ENCODE measurements at regions not wholly inside any gene's neighbourhood (a gene's known extent, or its start where the extent isn't known, plus 50 kb on each side); places are given as distances from the start of the nearest gene placed in this dataset.

GRCh38 chr3:115324056-115324455, 177.0 kb upstream of the ZBTB20 start:
- WGBS, 2 experiments (ENCODE audit: insufficient coverage in 2 of 2) = no CpG with 5 or more reads among the region's 1 CpG
- Histone ChIP-seq H3K27ac (ENCODE audit: low read depth, low read length, severe bottlenecking) (no peak overlapping the region), H3K4me1 (ENCODE audit: control insufficient read depth, insufficient read depth, low read length, poor library complexity, severe bottlenecking) (peaks cover 17% of the 10 kb centered on the region), H3K9me3 (ENCODE audit: control insufficient read depth, low read length) (no peaks in the 10 kb centered on the region), H3K4me3 (ENCODE audit: extremely low read depth, insufficient read depth, low read length, poor library complexity, severe bottlenecking) (no peak overlapping the region), H3K36me3 (ENCODE audit: control insufficient read depth, insufficient read depth, low read length) (no peaks in the 10 kb centered on the region)

- no peak overlapping the region for H3K4me3 ChIP-seq (ENCODE audit: extremely low read depth, insufficient read depth, low read length, poor library complexity, severe bottlenecking)
- 10 to 44% methylated on average over 2 of the region's 2 CpGs for WGBS, 2 experiments (ENCODE audit: insufficient coverage in 2 of 2)
- no peaks in the 10 kb centered on the region for H3K9me3 ChIP-seq (ENCODE audit: control insufficient read depth, low read length)
- H3K4me1 ChIP-seq (ENCODE audit: control insufficient read depth, insufficient read depth, low read length, poor library complexity, severe bottlenecking) = peaks cover 24% of the 10 kb centered on the region
- no peaks in the 10 kb centered on the region for H3K36me3 ChIP-seq (ENCODE audit: control insufficient read depth, insufficient read depth, low read length)
- no peak overlapping the region for H3K27ac ChIP-seq (ENCODE audit: low read depth, low read length, severe bottlenecking)
Measured at GRCh38 chr3:115325539-115325938, 178.5 kb upstream of the ZBTB20 start.

- Histone ChIP-seq H3K4me3 (ENCODE audit: extremely low read depth, insufficient read depth, low read length, poor library complexity, severe bottlenecking) (no peak overlapping the region), H3K27ac (ENCODE audit: low read depth, low read length, severe bottlenecking) (no peak overlapping the region), H3K4me1 (ENCODE audit: control insufficient read depth, insufficient read depth, low read length, poor library complexity, severe bottlenecking) (peaks cover 10% of the 10 kb centered on the region), H3K36me3 (ENCODE audit: control insufficient read depth, insufficient read depth, low read length) (no peaks in the 10 kb centered on the region), H3K9me3 (ENCODE audit: control insufficient read depth, low read length) (no peaks in the 10 kb centered on the region)
Measured at GRCh38 chr3:115330430-115330829, 183.3 kb upstream of the ZBTB20 start.

DNA sequence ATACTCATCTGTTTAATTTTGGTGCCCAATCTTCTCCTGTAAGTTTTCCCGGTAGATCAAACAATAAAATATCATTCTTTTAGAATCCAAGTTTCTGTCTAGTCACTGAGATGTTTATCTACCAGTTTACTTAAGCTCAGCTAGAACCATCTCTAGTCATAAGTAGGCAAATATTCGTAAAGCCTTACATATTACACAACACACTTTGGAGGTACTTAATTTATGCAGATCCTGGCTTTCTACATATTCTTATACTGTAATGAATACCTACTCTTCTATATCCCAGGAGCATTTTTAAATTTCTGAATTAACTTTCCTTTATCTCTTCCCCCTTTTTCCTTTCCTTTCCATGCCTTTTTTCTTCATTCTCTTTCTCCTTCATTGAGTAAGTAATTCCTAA, 185.9 kb upstream of the ZBTB20 start:
- Histone ChIP-seq H3K4me3 (ENCODE audit: extremely low read depth, insufficient read depth, low read length, poor library complexity, severe bottlenecking) (no peak overlapping the region), H3K36me3 (ENCODE audit: control insufficient read depth, insufficient read depth, low read length) (no peaks in the 10 kb centered on the region), H3K9me3 (ENCODE audit: control insufficient read depth, low read length) (no peaks in the 10 kb centered on the region), H3K4me1 (ENCODE audit: control insufficient read depth, insufficient read depth, low read length, poor library complexity, severe bottlenecking) (peaks cover 10% of the 10 kb centered on the region), H3K27ac (ENCODE audit: low read depth, low read length, severe bottlenecking) (no peak overlapping the region)
- WGBS, 2 experiments (ENCODE audit: insufficient coverage in 2 of 2) = 94 to 100% methylated on average over 1 to 2 of the region's 2 CpGs

- H3K4me1 ChIP-seq (ENCODE audit: control insufficient read depth, insufficient read depth, low read length, poor library complexity, severe bottlenecking) = peaks cover 5% of the 10 kb centered on the region
- H3K9me3 ChIP-seq (ENCODE audit: control insufficient read depth, low read length) = no peaks in the 10 kb centered on the region
- no peak overlapping the region for H3K27ac ChIP-seq (ENCODE audit: low read depth, low read length, severe bottlenecking)
- no peak overlapping the region for H3K4me3 ChIP-seq (ENCODE audit: extremely low read depth, insufficient read depth, low read length, poor library complexity, severe bottlenecking)
- 81% methylated on average over 3 of the region's 4 CpGs for WGBS, 2 experiments (ENCODE audit: insufficient coverage in 2 of 2)
- H3K36me3 ChIP-seq (ENCODE audit: control insufficient read depth, insufficient read depth, low read length) = no peaks in the 10 kb centered on the region
Measured at GRCh38 chr3:115336836-115337235, 189.7 kb upstream of the ZBTB20 start.

GRCh38 chr3:115340586-115340985, 193.5 kb upstream of the ZBTB20 start:
- H3K4me3 ChIP-seq (ENCODE audit: extremely low read depth, insufficient read depth, low read length, poor library complexity, severe bottlenecking) = no peak overlapping the region
- H3K4me1 ChIP-seq (ENCODE audit: control insufficient read depth, insufficient read depth, low read length, poor library complexity, severe bottlenecking) = peaks cover 5% of the 10 kb centered on the region
- H3K36me3 ChIP-seq (ENCODE audit: control insufficient read depth, insufficient read depth, low read length) = no peaks in the 10 kb centered on the region
- H3K9me3 ChIP-seq (ENCODE audit: control insufficient read depth, low read length) = no peaks in the 10 kb centered on the region
- 88 to 100% methylated on average over 1 of the region's 4 CpGs for WGBS, 2 experiments (ENCODE audit: insufficient coverage in 2 of 2)
- H3K27ac ChIP-seq (ENCODE audit: low read depth, low read length, severe bottlenecking) = no peak overlapping the region

DNA sequence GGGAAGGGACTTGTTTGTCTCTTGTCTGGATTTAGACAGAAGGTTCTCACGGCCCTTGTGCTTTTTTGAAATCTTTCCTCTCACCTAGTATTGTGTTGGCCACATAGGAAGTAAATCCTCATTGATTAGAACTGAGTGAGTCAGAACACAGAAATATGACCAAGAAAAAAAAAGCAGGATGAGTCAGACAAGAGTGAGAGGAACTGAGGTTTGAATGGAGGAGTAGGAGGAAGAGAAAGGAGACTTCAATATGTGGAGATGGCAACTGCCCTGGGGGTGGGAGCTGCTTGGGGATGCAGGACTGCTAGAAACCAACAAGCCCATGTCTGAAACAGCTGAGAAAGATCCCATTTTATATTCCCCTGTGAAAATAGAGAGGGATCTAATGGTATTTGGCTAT, 194.1 kb upstream of the ZBTB20 start:
- Histone ChIP-seq H3K27ac (ENCODE audit: low read depth, low read length, severe bottlenecking) (no peak overlapping the region), H3K4me1 (ENCODE audit: control insufficient read depth, insufficient read depth, low read length, poor library complexity, severe bottlenecking) (peaks cover 5% of the 10 kb centered on the region), H3K36me3 (ENCODE audit: control insufficient read depth, insufficient read depth, low read length) (no peaks in the 10 kb centered on the region), H3K9me3 (ENCODE audit: control insufficient read depth, low read length) (no peaks in the 10 kb centered on the region), H3K4me3 (ENCODE audit: extremely low read depth, insufficient read depth, low read length, poor library complexity, severe bottlenecking) (no peak overlapping the region)
- WGBS, 2 experiments (ENCODE audit: insufficient coverage in 2 of 2) = no CpG with 5 or more reads among the region's 1 CpG

- H3K4me1 ChIP-seq (ENCODE audit: control insufficient read depth, insufficient read depth, low read length, poor library complexity, severe bottlenecking) = peaks cover 6% of the 10 kb centered on the region
- peak overlapping the region; percentile 43 for H3K27ac ChIP-seq (ENCODE audit: low read depth, low read length, severe bottlenecking)
- 0 to 22% methylated on average over 1 of the region's 2 CpGs for WGBS, 2 experiments (ENCODE audit: insufficient coverage in 2 of 2)
- H3K9me3 ChIP-seq (ENCODE audit: control insufficient read depth, low read length) = no peaks in the 10 kb centered on the region
- H3K4me3 ChIP-seq (ENCODE audit: extremely low read depth, insufficient read depth, low read length, poor library complexity, severe bottlenecking) = no peak overlapping the region
- no peaks in the 10 kb centered on the region for H3K36me3 ChIP-seq (ENCODE audit: control insufficient read depth, insufficient read depth, low read length)
Measured at GRCh38 chr3:115347737-115348136, 200.6 kb upstream of the ZBTB20 start.

DNA sequence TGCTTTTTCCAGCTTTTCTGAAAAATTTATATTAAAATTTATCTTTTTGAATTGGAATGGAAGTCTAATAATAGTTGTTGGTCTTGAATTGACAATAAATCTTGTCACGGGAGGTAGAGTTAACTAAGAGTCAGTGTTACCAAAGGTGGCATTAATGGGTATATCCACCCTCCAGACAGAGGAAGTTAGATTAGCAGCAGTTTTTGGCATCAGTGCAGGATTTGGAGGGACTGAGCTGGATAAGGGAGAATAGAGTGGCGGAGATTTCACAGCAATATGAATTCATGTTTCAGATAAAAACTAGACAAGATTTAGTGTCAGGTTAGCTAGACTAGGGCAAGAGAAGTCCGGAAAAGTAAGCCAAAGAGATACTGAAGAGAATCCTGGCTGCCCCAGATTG, 201.3 kb upstream of the ZBTB20 start:
- Histone ChIP-seq H3K4me1 (ENCODE audit: control insufficient read depth, insufficient read depth, low read length, poor library complexity, severe bottlenecking) (peaks cover 6% of the 10 kb centered on the region), H3K9me3 (ENCODE audit: control insufficient read depth, low read length) (no peaks in the 10 kb centered on the region), H3K27ac (ENCODE audit: low read depth, low read length, severe bottlenecking) (peak overlapping the region; percentile 43), H3K4me3 (ENCODE audit: extremely low read depth, insufficient read depth, low read length, poor library complexity, severe bottlenecking) (no peak overlapping the region), H3K36me3 (ENCODE audit: control insufficient read depth, insufficient read depth, low read length) (no peaks in the 10 kb centered on the region)
- 79 to 90% methylated on average over 2 to 3 of the region's 3 CpGs for WGBS, 2 experiments (ENCODE audit: insufficient coverage in 2 of 2)

GRCh38 chr3:115348951-115349745, 202.1 kb upstream of the ZBTB20 start:
- Histone ChIP-seq H3K9me3 (ENCODE audit: control insufficient read depth, low read length) (no peaks in the 10 kb centered on the region), H3K4me1 (ENCODE audit: control insufficient read depth, insufficient read depth, low read length, poor library complexity, severe bottlenecking) (peaks cover 6% of the 10 kb centered on the region), H3K27ac (ENCODE audit: low read depth, low read length, severe bottlenecking) (no peak overlapping the region), H3K4me3 (ENCODE audit: extremely low read depth, insufficient read depth, low read length, poor library complexity, severe bottlenecking) (no peak overlapping the region), H3K36me3 (ENCODE audit: control insufficient read depth, insufficient read depth, low read length) (no peaks in the 10 kb centered on the region)
- 100% methylated on average over 1 of the region's 4 CpGs for WGBS, 2 experiments (ENCODE audit: insufficient coverage in 2 of 2)

- H3K36me3 ChIP-seq (ENCODE audit: control insufficient read depth, insufficient read depth, low read length) = no peaks in the 10 kb centered on the region
- H3K27ac ChIP-seq (ENCODE audit: low read depth, low read length, severe bottlenecking) = no peak overlapping the region
- H3K4me1 ChIP-seq (ENCODE audit: control insufficient read depth, insufficient read depth, low read length, poor library complexity, severe bottlenecking) = peaks cover 6% of the 10 kb centered on the region
- H3K4me3 ChIP-seq (ENCODE audit: extremely low read depth, insufficient read depth, low read length, poor library complexity, severe bottlenecking) = no peak overlapping the region
- H3K9me3 ChIP-seq (ENCODE audit: control insufficient read depth, low read length) = no peaks in the 10 kb centered on the region
- WGBS, 2 experiments (ENCODE audit: insufficient coverage in 2 of 2) = 100% methylated on average over 1 of the region's 3 CpGs; no CpG with 5 or more reads in 1 of the 2 experiments
Measured at GRCh38 chr3:115350606-115351005, 203.5 kb upstream of the ZBTB20 start.
